KMS-11 (cell line): ENCODE measurements at regions not wholly inside any gene's neighbourhood (a gene's known extent, or its start where the extent isn't known, plus 50 kb on each side); places are given as distances from the start of the nearest gene placed in this dataset.

Experiments
- H2AFZ ChIP-seq: fragments of 200-600 bp; sonication (generic); 2 replicates; pipeline ENCODE4 v1.6.1; 2016; ENCODE audit warnings: antibody characterized with exemption, mixed run types, low read depth
- H3K27ac ChIP-seq: fragments of 200-600 bp; sonication (generic); 2 replicates; pipeline ENCODE4 v1.6.1; 2016; ENCODE audit warnings: mild to moderate bottlenecking, mixed run types
- H3K27me3 ChIP-seq: fragments of 200-600 bp; sonication (generic); 2 replicates; pipeline ENCODE4 v1.6.1; 2017; ENCODE audit warnings: mild to moderate bottlenecking, low read depth, mixed run types, moderate library complexity; ENCODE audit not compliant: insufficient read depth
- H3K36me3 ChIP-seq: fragments of 200-600 bp; sonication (generic); 2 replicates; pipeline ENCODE4 v1.6.1; 2017; ENCODE audit warnings: mild to moderate bottlenecking, mixed run types; ENCODE audit not compliant: insufficient read depth
- H3K4me1 ChIP-seq: fragments of 200-600 bp; sonication (generic); 2 replicates; pipeline ENCODE4 v1.6.1; 2016; ENCODE audit warnings: mild to moderate bottlenecking, low read depth, mixed run types; ENCODE audit not compliant: poor library complexity, severe bottlenecking
- H3K4me2 ChIP-seq: fragments of 200-600 bp; sonication (generic); 2 replicates; pipeline ENCODE4 v1.7.0; 2016; ENCODE audit warnings: mild to moderate bottlenecking, mixed run types
- H3K4me3 ChIP-seq: fragments of 200-600 bp; sonication (generic); IDR thresholded peaks from 2 replicates; pipeline ENCODE4 v1.6.1; 2017; ENCODE audit warnings: low read depth, low read length, mixed read lengths; ENCODE audit not compliant: insufficient read depth
- H3K79me2 ChIP-seq: fragments of 200-600 bp; sonication (generic); 2 replicates; pipeline ENCODE4 v1.6.1; 2016; ENCODE audit warnings: low read depth, mixed run types; ENCODE audit not compliant: insufficient read depth
- H3K9ac ChIP-seq: fragments of 200-600 bp; sonication (generic); 2 replicates; pipeline ENCODE4 v1.6.1; 2016; ENCODE audit warnings: mild to moderate bottlenecking, mixed run types
- H4K20me1 ChIP-seq: fragments of 200-600 bp; sonication (generic); 2 replicates; pipeline ENCODE4 v1.6.1; 2016; ENCODE audit warnings: mild to moderate bottlenecking, mixed run types; ENCODE audit not compliant: insufficient read depth
- CTCF ChIP-seq: fragments of 200-600 bp; sonication (generic); conservative IDR thresholded peaks from 2 replicates; pipeline ENCODE4 v1.6.1; 2017; ENCODE audit warnings: low read depth, mild to moderate bottlenecking, antibody characterized with exemption, low read length, moderate library complexity, mixed read lengths

GRCh38 chr4:167787231-167787630, 305.1 kb upstream of the ANXA10 start:
- Histone ChIP-seq H4K20me1 (no peaks in the 10 kb centered on the region), H3K9ac (no peak overlapping the region), H3K36me3 (no peaks in the 10 kb centered on the region), H3K4me2 (no peak overlapping the region), H3K27me3 (no peaks in the 10 kb centered on the region), H3K27ac (no peak overlapping the region), H3K79me2 (no peaks in the 10 kb centered on the region), H2AFZ (no peak overlapping the region), H3K4me1 (no peaks in the 10 kb centered on the region), H3K4me3 (no peak overlapping the region)
- no peak for TF ChIP-seq CTCF

- Histone ChIP-seq H3K27me3 (no peaks in the 10 kb centered on the region), H3K27ac (no peak overlapping the region), H3K9ac (no peak overlapping the region), H3K4me2 (no peak overlapping the region), H3K4me3 (no peak overlapping the region), H2AFZ (no peak overlapping the region), H3K36me3 (no peaks in the 10 kb centered on the region), H3K4me1 (no peaks in the 10 kb centered on the region), H3K79me2 (no peaks in the 10 kb centered on the region), H4K20me1 (no peaks in the 10 kb centered on the region)
- no peak for TF ChIP-seq CTCF
Observed at GRCh38 chr4:167802463-167803212, 289.7 kb upstream of the ANXA10 start.

GRCh38 chr4:167811958-167812357, 280.4 kb upstream of the ANXA10 start:
- Histone ChIP-seq H3K36me3 (no peaks in the 10 kb centered on the region), H4K20me1 (no peaks in the 10 kb centered on the region), H3K4me3 (no peak overlapping the region), H3K27ac (no peak overlapping the region), H2AFZ (no peak overlapping the region), H3K27me3 (no peaks in the 10 kb centered on the region), H3K79me2 (no peaks in the 10 kb centered on the region), H3K9ac (no peak overlapping the region), H3K4me1 (no peaks in the 10 kb centered on the region), H3K4me2 (no peak overlapping the region)
- no peak for TF ChIP-seq CTCF

- Histone ChIP-seq H3K9ac (no peak overlapping the region), H3K79me2 (no peaks in the 10 kb centered on the region), H2AFZ (no peak overlapping the region), H3K4me1 (no peaks in the 10 kb centered on the region), H3K27ac (no peak overlapping the region), H3K4me2 (no peak overlapping the region), H3K27me3 (no peaks in the 10 kb centered on the region), H3K36me3 (no peaks in the 10 kb centered on the region), H4K20me1 (no peaks in the 10 kb centered on the region), H3K4me3 (no peak overlapping the region)
- no peak for TF ChIP-seq CTCF
Observed at GRCh38 chr4:167826281-167826680, 266.1 kb upstream of the ANXA10 start.
